ENCODE measurements at regions not wholly inside any gene's neighbourhood (a gene's known extent, or its start where the extent isn't known, plus 50 kb on each side); places are given as distances from the start of the nearest gene placed in this dataset.

- Histone ChIP-seq H3F3A (ENCODE audit: insufficient read depth, low read depth) (peaks cover 13% of the 10 kb centered on the region), H4K20me1 (ENCODE audit: insufficient read depth) (no peaks in the 10 kb centered on the region), H3K27me3 (ENCODE audit: insufficient read depth, low read depth) (no peaks in the 10 kb centered on the region), H3K4me2 (no peak overlapping the region), H2AFZ (no peak overlapping the region), H3K9me3 (ENCODE audit: insufficient read depth, low read depth) (no peaks in the 10 kb centered on the region; the same call in 1 of the 2 replicates), H3K4me3 (no peak overlapping the region), H3K79me2 (ENCODE audit: low read depth) (no peaks in the 10 kb centered on the region), H3K4me1 (replicated peaks; ENCODE audit: insufficient read depth) (no peaks in the 10 kb centered on the region), H3K9me2 (ENCODE audit: insufficient read depth) (no peaks in the 10 kb centered on the region), H3K27ac (no peak overlapping the region), H3K36me3 (ENCODE audit: low read depth) (no peaks in the 10 kb centered on the region)
- no TSS peak for BruUV-seq (replicated peaks)
- CTCF ChIA-PET, result no interaction called here
- no peak for DNase-seq
- TF ChIP-seq CTCF (conservative IDR thresholded peaks at IDR 0.05), result no peak
- no peak for TF ChIP-seq EZH2 (IDR thresholded peaks at IDR 0.05; ENCODE audit: low read depth)
- intact Hi-C loops (cut with micrococcal nuclease; ENCODE audit: unreplicated experiment), result no loop called here
- POLR2A ChIA-PET (ENCODE audit: unreplicated experiment), result no interaction called here
Observed at GRCh38 chr20:48387675-48388074, 440.1 kb downstream of the PREX1 start.

- no peaks in the 10 kb centered on the region for H3K4me1 ChIP-seq (replicated peaks; ENCODE audit: insufficient read depth)
- H3K36me3 ChIP-seq (ENCODE audit: low read depth), result no peaks in the 10 kb centered on the region
- no peaks in the 10 kb centered on the region for H4K20me1 ChIP-seq (ENCODE audit: insufficient read depth)
- no peak for DNase-seq
- H3K79me2 ChIP-seq (ENCODE audit: low read depth), result no peaks in the 10 kb centered on the region
- ChIA-PET CTCF (no interaction called here), POLR2A (ENCODE audit: unreplicated experiment) (no interaction called here)
- H3K4me2 ChIP-seq, result no peak overlapping the region
- no peaks in the 10 kb centered on the region for H3K27me3 ChIP-seq (ENCODE audit: insufficient read depth, low read depth)
- intact Hi-C loops (cut with micrococcal nuclease; ENCODE audit: unreplicated experiment), result no loop called here
- no peaks in the 10 kb centered on the region for H3K9me2 ChIP-seq (ENCODE audit: insufficient read depth)
- no TSS peak for BruUV-seq (replicated peaks)
- TF ChIP-seq EZH2 (IDR thresholded peaks at IDR 0.05; ENCODE audit: low read depth) (no peak), CTCF (conservative IDR thresholded peaks at IDR 0.05) (no peak)
- no peaks in the 10 kb centered on the region for H3K9me3 ChIP-seq (ENCODE audit: insufficient read depth, low read depth)
- no peak overlapping the region for H3K27ac ChIP-seq
- no peak overlapping the region for H3K4me3 ChIP-seq
- no peak overlapping the region for H2AFZ ChIP-seq
- H3F3A ChIP-seq (ENCODE audit: insufficient read depth, low read depth), result peaks cover 13% of the 10 kb centered on the region
Observed at GRCh38 chr20:48385527-48385926, 442.3 kb downstream of the PREX1 start.

GRCh38 chr20:48385114-48385513 is 442.7 kb downstream of the PREX1 start:
- Histone ChIP-seq H3K4me2 (no peak overlapping the region), H3K79me2 (ENCODE audit: low read depth) (no peaks in the 10 kb centered on the region), H3K4me1 (replicated peaks; ENCODE audit: insufficient read depth) (no peaks in the 10 kb centered on the region), H3K27ac (no peak overlapping the region), H3K9me2 (ENCODE audit: insufficient read depth) (no peaks in the 10 kb centered on the region), H3K27me3 (ENCODE audit: insufficient read depth, low read depth) (no peaks in the 10 kb centered on the region), H3K9me3 (ENCODE audit: insufficient read depth, low read depth) (no peaks in the 10 kb centered on the region), H3K36me3 (ENCODE audit: low read depth) (no peaks in the 10 kb centered on the region), H2AFZ (no peak overlapping the region), H3K4me3 (no peak overlapping the region), H4K20me1 (ENCODE audit: insufficient read depth) (no peaks in the 10 kb centered on the region), H3F3A (ENCODE audit: insufficient read depth, low read depth) (peaks cover 13% of the 10 kb centered on the region)
- POLR2A ChIA-PET (ENCODE audit: unreplicated experiment), result no interaction called here
- CTCF ChIA-PET, result no interaction called here
- intact Hi-C loops (cut with micrococcal nuclease; ENCODE audit: unreplicated experiment), result no loop called here
- TF ChIP-seq EZH2 (IDR thresholded peaks at IDR 0.05; ENCODE audit: low read depth) (no peak), CTCF (conservative IDR thresholded peaks at IDR 0.05) (no peak)
- no TSS peak for BruUV-seq (replicated peaks)
- DNase-seq, result no peak
